Sigmoid colon (tissue), 4 donors: ENCODE measurements at regions not wholly inside any gene's neighbourhood (a gene's known extent, or its start where the extent isn't known, plus 50 kb on each side); places are given as distances from the start of the nearest gene placed in this dataset.

Experiments used
- CTCF ChIP-seq, 4 experiments: fragments of 450-650 bp in 3 of 4; fragments of 200-600 bp in 1 of 4; IDR thresholded peaks; one replicate each; pipeline ENCODE4 v1.5.1; 2016 to 2019; ENCODE audit warnings: antibody characterized with exemption in 4 of 4, mild to moderate bottlenecking in 3 of 4, moderate library complexity in 2 of 4
- POLR2AphosphoS5 ChIP-seq, 4 donors: sonication (generic); formaldehyde crosslinking; IDR thresholded peaks; one replicate each; pipeline ENCODE4 v1.6.1; 2017; ENCODE audit warnings: antibody characterized with exemption in 4 of 4

GRCh38 chr3:87461443-87461842 lies 185.1 kb upstream of the POU1F1 start:
- TF ChIP-seq CTCF (IDR thresholded peaks at IDR 0.05): no peak
- TF ChIP-seq POLR2AphosphoS5 (IDR thresholded peaks at IDR 0.05): no peak
